ENCODE measurements at regions not wholly inside any gene's neighbourhood (a gene's known extent, or its start where the extent isn't known, plus 50 kb on each side); places are given as distances from the start of the nearest gene placed in this dataset.

- Histone ChIP-seq H4K20me1 (ENCODE audit: insufficient read depth) (no peaks in the 10 kb centered on the region), H3K9ac (ENCODE audit: low read length) (no peak overlapping the region), H3K27me3 (ENCODE audit: insufficient read depth, low read depth, low read length) (no peaks in the 10 kb centered on the region), H3K27ac (ENCODE audit: low read length) (no peak overlapping the region), H3K9me2 (ENCODE audit: insufficient read depth, low read length) (no peaks in the 10 kb centered on the region), H3K9me3 (ENCODE audit: low read length) (peaks cover 3% of the 10 kb centered on the region), H3F3A (ENCODE audit: insufficient read depth, low read length, poor library complexity, severe bottlenecking) (no peaks in the 10 kb centered on the region), H3K4me2 (ENCODE audit: low read length) (no peak overlapping the region), H2AFZ (ENCODE audit: low read depth, low read length) (no peak overlapping the region), H3K79me2 (replicated peaks; ENCODE audit: insufficient read depth, low read length) (no peaks in the 10 kb centered on the region), H3K36me3 (ENCODE audit: insufficient read depth, low read length) (no peaks in the 10 kb centered on the region), H3K4me3 (ENCODE audit: low read length) (no peak overlapping the region)
- TF ChIP-seq EP300 (conservative IDR thresholded peaks at IDR 0.05; ENCODE audit: poor library complexity, severe bottlenecking) (no peak), RAD21 (conservative IDR thresholded peaks at IDR 0.05) (no peak), POLR2AphosphoS5 (IDR thresholded peaks at IDR 0.05) (no peak), TAF1 (IDR thresholded peaks at IDR 0.05; ENCODE audit: low read depth) (no peak), EZH2 (IDR thresholded peaks at IDR 0.05; ENCODE audit: borderline replicate concordance, insufficient read depth, low read length, poor library complexity, severe bottlenecking) (no peak), REST (IDR thresholded peaks at IDR 0.05; ENCODE audit: borderline replicate concordance) (no peak)
Measured at GRCh38 chr5:103498800-103499551, 63.6 kb downstream of the NUDT12 start.

GRCh38 chr5:103498211-103498610 lies 64.4 kb downstream of the NUDT12 start:
- TF ChIP-seq CTCF (IDR thresholded peaks at IDR 0.05; ENCODE audit: poor library complexity, severe bottlenecking) (no peak), RAD21 (conservative IDR thresholded peaks at IDR 0.05) (no peak), REST (IDR thresholded peaks at IDR 0.05; ENCODE audit: borderline replicate concordance) (no peak), EZH2 (IDR thresholded peaks at IDR 0.05; ENCODE audit: borderline replicate concordance, insufficient read depth, low read length, poor library complexity, severe bottlenecking) (no peak), EP300 (conservative IDR thresholded peaks at IDR 0.05; ENCODE audit: poor library complexity, severe bottlenecking) (no peak), POLR2AphosphoS5 (IDR thresholded peaks at IDR 0.05) (no peak), TAF1 (IDR thresholded peaks at IDR 0.05; ENCODE audit: low read depth) (no peak), MXI1 (conservative IDR thresholded peaks at IDR 0.05; ENCODE audit: poor library complexity, severe bottlenecking) (no peak), SMC3 (conservative IDR thresholded peaks at IDR 0.05; ENCODE audit: poor library complexity) (no peak)
- Histone ChIP-seq H3K27ac (ENCODE audit: low read length) (no peak overlapping the region), H3K79me2 (replicated peaks; ENCODE audit: insufficient read depth, low read length) (no peaks in the 10 kb centered on the region), H3K9me2 (ENCODE audit: insufficient read depth, low read length) (no peaks in the 10 kb centered on the region), H3K27me3 (ENCODE audit: insufficient read depth, low read depth, low read length) (no peaks in the 10 kb centered on the region), H3K4me3 (ENCODE audit: low read length) (no peak overlapping the region), H4K20me1 (ENCODE audit: insufficient read depth) (no peaks in the 10 kb centered on the region), H3K9ac (ENCODE audit: low read length) (no peak overlapping the region), H3K36me3 (ENCODE audit: insufficient read depth, low read length) (no peaks in the 10 kb centered on the region), H3F3A (ENCODE audit: insufficient read depth, low read length, poor library complexity, severe bottlenecking) (no peaks in the 10 kb centered on the region), H2AFZ (ENCODE audit: low read depth, low read length) (no peak overlapping the region), H3K4me2 (ENCODE audit: low read length) (no peak overlapping the region), H3K9me3 (ENCODE audit: low read length) (peaks cover 3% of the 10 kb centered on the region)
